OCI-LY7 (cell line): ENCODE measurements at regions not wholly inside any gene's neighbourhood (a gene's known extent, or its start where the extent isn't known, plus 50 kb on each side); places are given as distances from the start of the nearest gene placed in this dataset.

Source experiments
- BruUV-seq: library from RNA; stranded (reverse); fragments of 400-500 nt; replicated peaks from 2 replicates; lab custom pipeline; 2021; lab: Mats Ljungman, UMichigan
- CTCF ChIA-PET: fragments of 300-600 bp; sonication (Branson Sonifier 250); formaldehyde crosslinking; loops from one replicate; lab custom pipeline; 2022; ENCODE audit warnings: antibody characterized with exemption; ENCODE audit not compliant: unreplicated experiment; lab: Charles Lee
- POLR2A ChIA-PET: fragments of 300-600 bp; sonication (Branson Sonifier 250); formaldehyde crosslinking; loops from one replicate; lab custom pipeline; 2022; ENCODE audit warnings: antibody characterized with exemption; lab: Charles Lee
- DNase-seq: peaks from one replicate; pipeline ENCODE4 v3.0.0-alpha.2; 2015; ENCODE audit warnings: low spot score
- H2AFZ ChIP-seq: fragments of 200-600 bp; sonication (generic), shearing (Covaris generic); 2 replicates; pipeline ENCODE4 v1.6.1; 2014; ENCODE audit warnings: mild to moderate bottlenecking, antibody characterized with exemption, low read length, moderate library complexity
- H3K27ac ChIP-seq: fragments of 200-600 bp; sonication (generic); 2 replicates; pipeline ENCODE4 v1.5.1; 2014; ENCODE audit warnings: mixed run types, low read depth, mild to moderate bottlenecking, moderate library complexity, low read length, inconsistent platforms; ENCODE audit not compliant: poor library complexity, severe bottlenecking
- H3K36me3 ChIP-seq: fragments of 200-600 bp; sonication (generic); 2 replicates; pipeline ENCODE4 v1.6.1; 2014; ENCODE audit warnings: mild to moderate bottlenecking, antibody characterized with exemption, low read length, moderate library complexity, mixed read lengths; ENCODE audit not compliant: insufficient read depth
- H3K4me1 ChIP-seq: fragments of 200-600 bp; sonication (generic); 2 replicates; pipeline ENCODE4 v1.5.1; 2014; ENCODE audit warnings: mild to moderate bottlenecking, low read length; ENCODE audit not compliant: insufficient read depth, poor library complexity, severe bottlenecking
- H3K4me2 ChIP-seq: fragments of 200-600 bp; sonication (generic); 2 replicates; pipeline ENCODE4 v1.6.1; 2014; ENCODE audit warnings: mild to moderate bottlenecking, low read length
- H3K4me3 ChIP-seq: fragments of 200-600 bp; sonication (generic); 2 replicates; pipeline ENCODE4 v1.5.1; 2014; ENCODE audit warnings: mild to moderate bottlenecking, low read depth, low read length; ENCODE audit not compliant: poor library complexity, severe bottlenecking
- H3K79me2 ChIP-seq: fragments of 200-600 bp; sonication (generic); 2 replicates; pipeline ENCODE4 v1.6.1; 2016; ENCODE audit warnings: low read depth, mild to moderate bottlenecking, low read length, moderate library complexity, mixed read lengths; ENCODE audit not compliant: insufficient read depth
- H3K9me2 ChIP-seq: fragments of 200-600 bp; sonication (generic); 2 replicates; pipeline ENCODE4 v1.6.1; 2016; ENCODE audit warnings: mild to moderate bottlenecking, low read length, mixed read lengths; ENCODE audit not compliant: insufficient read depth
- H3K9me3 ChIP-seq: fragments of 200-600 bp; sonication (generic); 2 replicates; pipeline ENCODE4 v1.6.1; 2014; ENCODE audit warnings: mild to moderate bottlenecking, mixed run types, low read length, mixed read lengths
- H4K20me1 ChIP-seq: fragments of 200-600 bp; sonication (generic); 2 replicates; pipeline ENCODE4 v1.6.1; 2014; ENCODE audit warnings: mild to moderate bottlenecking, antibody characterized with exemption, low read length, moderate library complexity, mixed read lengths; ENCODE audit not compliant: insufficient read depth
- CTCF ChIP-seq: fragments of 200-600 bp; sonication (generic); conservative IDR thresholded peaks from 2 replicates; pipeline ENCODE4 v1.5.1; 2014; ENCODE audit warnings: mild to moderate bottlenecking, antibody characterized with exemption, low read length, moderate library complexity, mixed read lengths
- EZH2phosphoT487 ChIP-seq: fragments of 200-600 bp; sonication (generic); IDR thresholded peaks from 2 replicates; pipeline ENCODE4 v1.6.1; 2018; ENCODE audit warnings: low read depth, borderline replicate concordance, mild to moderate bottlenecking, mixed run types, antibody characterized with exemption, low read length, moderate library complexity, mixed read lengths
- intact Hi-C: fragments of 100-400 bp; cut with micrococcal nuclease; formaldehyde crosslinking; loops from one replicate; pipeline ENCODE4 v1.10.0; 2022; ENCODE audit not compliant: unreplicated experiment

GRCh38 chr2:207385076-207385475 lies 144.7 kb upstream of the CREB1 start:
- H3K9me2 ChIP-seq, result no peaks in the 10 kb centered on the region
- no TSS peak for BruUV-seq
- no peaks in the 10 kb centered on the region for H4K20me1 ChIP-seq
- POLR2A ChIA-PET, result no interaction called here
- no peak overlapping the region for H3K4me2 ChIP-seq
- DNase-seq, result no peak
- CTCF ChIA-PET, result no interaction called here
- H3K79me2 ChIP-seq, result no peaks in the 10 kb centered on the region
- no peak overlapping the region for H3K4me3 ChIP-seq
- H2AFZ ChIP-seq, result no peak overlapping the region
- intact Hi-C loops, result no loop called here
- H3K9me3 ChIP-seq, result no peaks in the 10 kb centered on the region
- H3K36me3 ChIP-seq, result no peaks in the 10 kb centered on the region
- TF ChIP-seq EZH2phosphoT487 (no peak), CTCF (no peak)
- no peak overlapping the region for H3K27ac ChIP-seq
- no peaks in the 10 kb centered on the region for H3K4me1 ChIP-seq

- Histone ChIP-seq H4K20me1 (no peaks in the 10 kb centered on the region), H3K4me2 (no peak overlapping the region), H3K79me2 (no peaks in the 10 kb centered on the region), H3K9me2 (no peaks in the 10 kb centered on the region), H3K4me1 (no peaks in the 10 kb centered on the region), H3K4me3 (no peak overlapping the region), H3K36me3 (no peaks in the 10 kb centered on the region), H2AFZ (no peak overlapping the region), H3K9me3 (no peaks in the 10 kb centered on the region), H3K27ac (no peak overlapping the region)
- no peak for TF ChIP-seq EZH2phosphoT487
- POLR2A ChIA-PET, result no interaction called here
- BruUV-seq, result no TSS peak
- DNase-seq, result no peak
- intact Hi-C loops, result no loop called here
- CTCF ChIA-PET, result no interaction called here
Observed at GRCh38 chr2:207385903-207386302, 143.9 kb upstream of the CREB1 start.

GRCh38 chr2:207387001-207387571 lies 142.7 kb upstream of the CREB1 start:
- H3K79me2 ChIP-seq, result no peaks in the 10 kb centered on the region
- BruUV-seq, result no TSS peak
- no peak overlapping the region for H3K4me2 ChIP-seq
- no peak for DNase-seq
- TF ChIP-seq EZH2phosphoT487 (no peak), CTCF (no peak)
- H3K27ac ChIP-seq, result no peak overlapping the region
- no peaks in the 10 kb centered on the region for H3K36me3 ChIP-seq
- H3K9me2 ChIP-seq, result no peaks in the 10 kb centered on the region
- no peak overlapping the region for H2AFZ ChIP-seq
- H4K20me1 ChIP-seq, result no peaks in the 10 kb centered on the region
- ChIA-PET POLR2A (no interaction called here), CTCF (no interaction called here)
- no peak overlapping the region for H3K4me3 ChIP-seq
- H3K9me3 ChIP-seq, result no peaks in the 10 kb centered on the region
- intact Hi-C loops, result no loop called here
- H3K4me1 ChIP-seq, result no peaks in the 10 kb centered on the region
